B cell (primary cell): ENCODE measurements at regions not wholly inside any gene's neighbourhood (a gene's known extent, or its start where the extent isn't known, plus 50 kb on each side); places are given as distances from the start of the nearest gene placed in this dataset.

Experiments
- ATAC-seq: fragments of 200-7000 bp; cut with Tn5 transposase; one replicate; pipeline ENCODE4 v1.10.0; 2021; ENCODE audit warnings: low read depth, mild to moderate bottlenecking, moderate number of reproducible peaks, moderate library complexity
- CTCF ChIA-PET: fragments of 350-600 bp; sonication (Branson Sonifier 250); formaldehyde crosslinking; loops from one replicate; lab custom pipeline; 2021; ENCODE audit warnings: antibody characterized with exemption, inconsistent platforms; lab: Charles Lee
- POLR2A ChIA-PET: fragments of 350-600 bp; sonication (Branson Sonifier 250); formaldehyde crosslinking; loops from one replicate; lab custom pipeline; 2021; ENCODE audit warnings: antibody characterized with exemption; lab: Charles Lee
- DNase-seq: peaks from one replicate; pipeline ENCODE4 v3.0.0; 2013
- H2AFZ ChIP-seq: 2 replicates; pipeline ENCODE4 v1.6.1; 2012; ENCODE audit warnings: mild to moderate bottlenecking, low read depth, low read length; ENCODE audit not compliant: insufficient read depth, poor library complexity, severe bottlenecking
- H3K27ac ChIP-seq, 2 donors: 1 replicate in 1 of 2; 2 replicates in 1 of 2; pipeline ENCODE4 v1.5.1; 2012 to 2013; ENCODE audit warnings: low read length in 2 of 2, mild to moderate bottlenecking in 2 of 2, moderate library complexity in 1 of 2
- H3K27me3 ChIP-seq, 4 experiments: fragments of 200-600 bp in 1 of 4; sonication (generic) in 1 of 4; replicated peaks in 1 of 4; 1 replicate in 2 of 4; 2 replicates in 2 of 4; pipeline versions ENCODE4 v1.6.1 to v1.7.0; 2013 to 2016; ENCODE audit warnings: low read length in 3 of 4, mild to moderate bottlenecking in 2 of 4, mixed read lengths in 1 of 4, moderate library complexity in 1 of 4; ENCODE audit not compliant: insufficient read depth in 4 of 4, control insufficient read depth in 3 of 4; ENCODE audit errors: control extremely low read depth in 1 of 4
- H3K36me3 ChIP-seq, 2 experiments: replicated peaks in 1 of 2; 1 replicate in 1 of 2; 2 replicates in 1 of 2; pipeline versions ENCODE4 v1.6.1 to v1.7.1; 2013; ENCODE audit warnings: low read length in 1 of 2; ENCODE audit not compliant: insufficient read depth in 2 of 2, control insufficient read depth in 1 of 2; ENCODE audit errors: control extremely low read depth in 1 of 2, extremely low read depth in 1 of 2
- H3K4me1 ChIP-seq, 2 donors: fragments of 200-600 bp in 1 of 2; sonication (generic) in 1 of 2; 1 replicate in 1 of 2; 2 replicates in 1 of 2; pipeline versions ENCODE4 v1.5.1 to v1.6.1; 2013 to 2017; ENCODE audit warnings: low read length in 2 of 2; ENCODE audit not compliant: control insufficient read depth in 2 of 2, insufficient read depth in 2 of 2
- H3K4me2 ChIP-seq: replicated peaks from 2 replicates; pipeline ENCODE3; 2012; ENCODE audit warnings: mild to moderate bottlenecking, low read depth, low read length; ENCODE audit not compliant: poor library complexity, severe bottlenecking
- H3K4me3 ChIP-seq, 5 experiments: fragments of 200-600 bp in 1 of 5; sonication (generic) in 1 of 5; 1 replicate in 3 of 5; 2 replicates in 2 of 5; pipeline versions ENCODE4 v1.5.1 to v1.7.0; 2011 to 2016; ENCODE audit warnings: low read length in 4 of 5, mild to moderate bottlenecking in 4 of 5, low read depth in 2 of 5, control low read depth in 1 of 5, moderate library complexity in 1 of 5; ENCODE audit not compliant: insufficient read depth in 1 of 5; ENCODE audit errors: control extremely low read depth in 1 of 5, extremely low read depth in 1 of 5
- H3K79me2 ChIP-seq: fragments of 200-600 bp; sonication (generic); one replicate; pipeline ENCODE4 v1.6.0; 2016; ENCODE audit warnings: low read length; ENCODE audit not compliant: control insufficient read depth, insufficient read depth
- H3K9ac ChIP-seq: fragments of 200-600 bp; sonication (generic); 2 replicates; pipeline ENCODE4 v1.6.1; 2017; ENCODE audit warnings: mild to moderate bottlenecking, low read length, moderate library complexity
- H3K9me3 ChIP-seq, 3 donors: one replicate each; pipeline versions ENCODE4 v1.6.1 to v1.7.1; 2013; ENCODE audit warnings: low read length in 2 of 3; ENCODE audit not compliant: control insufficient read depth in 2 of 3, insufficient read depth in 1 of 3; ENCODE audit errors: control extremely low read depth in 1 of 3
- H4K20me1 ChIP-seq: 2 replicates; pipeline ENCODE4 v1.6.0; 2012; ENCODE audit warnings: mild to moderate bottlenecking, low read length; ENCODE audit not compliant: insufficient read depth, control insufficient read depth, poor library complexity, severe bottlenecking
- H3K27ac Mint-ChIP-seq: one replicate; pipeline ENCODE4 v1.8.0; 2021; ENCODE audit warnings: mixed read lengths
- H3K27me3 Mint-ChIP-seq: one replicate; pipeline ENCODE4 v1.8.0; 2021; ENCODE audit warnings: mixed read lengths
- H3K4me1 Mint-ChIP-seq: one replicate; pipeline ENCODE4 v1.8.0; 2021; ENCODE audit warnings: mixed read lengths
- H3K4me3 Mint-ChIP-seq: one replicate; pipeline ENCODE4 v1.8.0; 2021; ENCODE audit warnings: mixed read lengths
- H3K9me3 Mint-ChIP-seq: one replicate; pipeline ENCODE4 v1.8.0; 2022; ENCODE audit warnings: mixed read lengths; ENCODE audit not compliant: insufficient read depth
- CTCF ChIP-seq: fragments of 200-600 bp; IDR thresholded peaks from one replicate; pipeline ENCODE4 v1.8.0; 2022; ENCODE audit warnings: antibody characterized with exemption, mild to moderate bottlenecking
- EZH2 ChIP-seq: IDR thresholded peaks from 2 replicates; pipeline ENCODE4 v1.6.1; 2012; ENCODE audit warnings: borderline replicate concordance, low read depth, mild to moderate bottlenecking, moderate library complexity, low read length; ENCODE audit not compliant: insufficient read depth, poor library complexity, severe bottlenecking
- WGBS: methylation state at CpG from one replicate; pipeline ENCODE4 v1.1.5; 2013; ENCODE audit warnings: missing lambda C conversion rate; ENCODE audit not compliant: insufficient coverage; 5-methylcytosine and 5-hydroxymethylcytosine counted together
- intact Hi-C: fragments of 100-400 bp; cut with micrococcal nuclease; formaldehyde crosslinking; loops from one replicate; pipeline ENCODE4 v1.10.0; 2022

- H3K27me3 ChIP-seq = no peaks in the 10 kb centered on the region
- WGBS = 71% methylated on average over 14 of the region's 16 CpGs
- intact Hi-C loops = loop anchor here (2.0 to 5.0 kb wide), 2 partner anchors 14 to 44 kb away; no protein-coding TSS in a partner anchor
- Mint-ChIP-seq H3K4me1 (peaks cover 25% of the 10 kb centered on the region), H3K27me3 (peaks cover 4% of the 10 kb centered on the region), H3K4me3 (peak overlapping the region; percentile 78), H3K27ac (peak overlapping the region; percentile 46), H3K9me3 (no peaks in the 10 kb centered on the region)
- H4K20me1 ChIP-seq = peaks cover 59% of the 10 kb centered on the region
- ChIA-PET CTCF (interaction anchor here (0.7 to 1.9 kb wide), 9 partner anchors 11 to 909 kb away, joined by 3 to 14 read pairs (median 3); partner anchors contain the start of genes NUP50 and TRMU), POLR2A (interaction anchor here (0.6 to 1.2 kb wide), 3 partner anchors 41 to 59 kb away, joined by 3 to 11 read pairs (median 3); no protein-coding TSS in a partner anchor)
- TF ChIP-seq CTCF = no peak
- TF ChIP-seq EZH2 = no peak
- peak overlapping the region; percentile 88 for H3K4me2 ChIP-seq
- peaks cover 68% of the 10 kb centered on the region for H3K79me2 ChIP-seq
- no peaks in the 10 kb centered on the region for H3K9me3 ChIP-seq
- no peak for DNase-seq
- H2AFZ ChIP-seq = no peak overlapping the region
- no peak overlapping the region for H3K9ac ChIP-seq
- no peak overlapping the region for H3K4me3 ChIP-seq
- peaks cover 21 to 22% of the 10 kb centered on the region in 2 donors for H3K4me1 ChIP-seq
- H3K36me3 ChIP-seq = no peaks in the 10 kb centered on the region
- ATAC-seq = no peak
- no peak overlapping the region for H3K27ac ChIP-seq
These were observed 77.2 kb upstream of the PPARA start for GRCh38 chr22:46072981-46073682.
